ENCODE measurements at regions not wholly inside any gene's neighbourhood (a gene's known extent, or its start where the extent isn't known, plus 50 kb on each side); places are given as distances from the start of the nearest gene placed in this dataset.

DNA sequence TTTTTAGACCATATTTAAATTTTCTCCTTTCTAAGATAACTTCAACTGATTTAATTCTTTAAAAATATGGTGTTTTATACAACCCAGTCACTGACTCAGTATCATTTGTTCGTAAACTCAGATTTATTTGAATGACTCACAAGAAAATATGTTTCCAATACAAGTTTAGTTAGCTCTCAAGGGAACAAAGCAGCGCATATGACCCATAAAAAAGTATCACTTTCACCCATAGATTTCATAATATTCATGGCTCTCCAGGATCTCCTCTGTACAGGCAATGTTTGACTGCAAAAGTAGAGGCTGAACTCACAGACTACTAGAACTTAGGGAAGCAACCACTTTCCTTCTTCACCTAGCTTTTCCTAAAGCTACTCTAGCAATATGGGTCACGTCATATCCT, 405.6 kb upstream of the PCDH9 start:
- POLR2A ChIA-PET, result no interaction called here
- Mint-ChIP-seq H3K27me3 (no peaks in the 10 kb centered on the region), H3K27ac (no peak overlapping the region), H3K4me1 (no peaks in the 10 kb centered on the region), H3K36me3 (no peaks in the 10 kb centered on the region), H3K9me3 (peaks cover 2% of the 10 kb centered on the region), H3K4me3 (no peak overlapping the region)
- ATAC-seq (ENCODE audit: low read depth), result no peak
- DNase-seq, result no peak

DNA sequence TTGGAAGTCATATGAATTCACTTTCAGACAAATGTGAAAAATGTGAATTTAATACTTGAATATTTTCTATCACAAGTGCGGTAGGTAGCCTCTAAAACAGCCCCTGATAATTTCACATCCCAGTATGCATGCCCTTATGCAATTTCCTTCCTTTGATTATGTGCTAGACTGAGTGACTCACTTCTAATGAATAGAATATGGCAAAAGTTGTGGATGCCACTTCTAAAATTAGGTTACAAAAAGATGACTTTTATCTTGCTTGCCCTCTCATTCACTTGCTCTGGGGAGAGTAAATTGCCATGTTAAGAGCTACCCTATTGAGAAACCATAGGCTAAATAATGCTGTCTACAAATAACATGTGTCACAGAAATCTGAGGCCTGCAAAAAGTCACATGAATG, 402.5 kb upstream of the PCDH9 start:
- Mint-ChIP-seq H3K4me3 (no peak overlapping the region), H3K36me3 (no peaks in the 10 kb centered on the region), H3K27me3 (no peaks in the 10 kb centered on the region), H3K9me3 (no peaks in the 10 kb centered on the region), H3K4me1 (no peaks in the 10 kb centered on the region), H3K27ac (no peak overlapping the region)
- POLR2A ChIA-PET, result no interaction called here
- DNase-seq (no peak), ATAC-seq (ENCODE audit: low read depth) (no peak)

DNA sequence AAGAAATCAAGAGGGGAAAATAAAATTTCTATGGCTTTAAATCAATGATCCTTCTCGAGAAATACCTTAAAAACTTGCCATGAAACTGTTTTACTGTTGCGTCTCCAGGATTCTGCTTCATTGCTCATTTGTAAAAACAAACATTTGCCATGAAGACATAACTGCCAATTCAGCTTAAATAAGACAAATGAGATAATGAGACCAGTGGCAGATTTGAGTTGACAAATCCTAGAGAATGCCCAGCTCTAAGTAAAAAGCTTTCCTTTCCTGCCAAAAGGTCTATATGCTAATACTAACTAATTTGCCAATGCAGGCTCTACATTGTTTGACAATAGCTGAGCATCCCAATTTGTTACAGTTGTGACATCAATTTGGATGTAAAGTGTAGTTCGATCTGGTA, 400.5 kb upstream of the PCDH9 start:
- POLR2A ChIA-PET, result no interaction called here

DNA sequence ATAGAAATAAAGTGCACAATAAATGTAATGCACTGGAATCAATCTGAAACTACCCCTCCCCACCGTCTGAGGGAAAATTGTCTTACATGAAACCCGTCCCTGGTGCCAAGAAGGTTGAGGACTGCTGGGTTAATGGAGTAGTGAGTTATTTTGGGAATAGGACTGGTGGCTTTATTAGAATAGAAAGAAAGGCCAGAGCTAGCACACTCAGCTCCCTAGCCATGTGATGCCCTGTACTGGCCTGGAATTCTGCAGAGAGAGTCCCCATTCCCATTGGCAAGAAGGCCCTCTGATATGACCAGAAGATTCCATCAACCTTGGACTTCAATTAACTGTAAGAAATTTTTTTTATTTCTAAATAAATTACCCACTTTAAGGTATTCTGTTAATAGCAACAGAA, 393.5 kb upstream of the PCDH9 start:
- Mint-ChIP-seq H3K36me3 (no peaks in the 10 kb centered on the region), H3K27ac (no peak overlapping the region), H3K4me3 (no peak overlapping the region), H3K27me3 (no peaks in the 10 kb centered on the region), H3K4me1 (no peaks in the 10 kb centered on the region), H3K9me3 (peaks cover 2% of the 10 kb centered on the region)
- ATAC-seq (ENCODE audit: low read depth) (no peak), DNase-seq (no peak)
- POLR2A ChIA-PET, result no interaction called here

More for the DNA sequence above, 400.5 kb upstream of the PCDH9 start:
- H3K36me3 Mint-ChIP-seq, result no peaks in the 10 kb centered on the region
- no peak overlapping the region for H3K27ac Mint-ChIP-seq
- no peaks in the 10 kb centered on the region for H3K4me1 Mint-ChIP-seq
- no peaks in the 10 kb centered on the region for H3K27me3 Mint-ChIP-seq
- no peak for ATAC-seq (ENCODE audit: low read depth)
- H3K4me3 Mint-ChIP-seq, result no peak overlapping the region
- no peaks in the 10 kb centered on the region for H3K9me3 Mint-ChIP-seq
- no peak for DNase-seq

DNA sequence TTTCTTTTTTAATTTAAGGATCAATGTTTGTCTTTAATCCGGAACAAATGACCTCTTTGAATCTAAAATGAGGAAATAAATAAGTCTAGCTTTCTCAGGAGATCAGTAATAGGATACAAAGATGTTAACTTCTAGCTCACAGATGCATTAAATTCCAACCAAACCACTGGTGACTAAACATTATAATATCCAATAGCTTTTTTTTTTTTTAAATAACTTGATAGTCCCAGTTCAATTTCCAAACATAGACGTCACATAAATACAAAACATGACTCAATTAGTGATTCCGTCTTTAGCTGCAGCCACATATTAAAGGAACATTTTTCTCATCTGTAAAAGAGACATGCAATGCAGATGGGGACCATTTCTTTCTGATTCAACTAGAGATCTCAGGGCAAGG, 390.5 kb upstream of the PCDH9 start:
- Mint-ChIP-seq H3K36me3 (no peaks in the 10 kb centered on the region), H3K27ac (no peak overlapping the region), H3K27me3 (no peaks in the 10 kb centered on the region), H3K4me3 (no peak overlapping the region), H3K9me3 (peaks cover 2% of the 10 kb centered on the region), H3K4me1 (no peaks in the 10 kb centered on the region)
- no peak for ATAC-seq (ENCODE audit: low read depth)
- POLR2A ChIA-PET, result no interaction called here
- no peak for DNase-seq

DNA sequence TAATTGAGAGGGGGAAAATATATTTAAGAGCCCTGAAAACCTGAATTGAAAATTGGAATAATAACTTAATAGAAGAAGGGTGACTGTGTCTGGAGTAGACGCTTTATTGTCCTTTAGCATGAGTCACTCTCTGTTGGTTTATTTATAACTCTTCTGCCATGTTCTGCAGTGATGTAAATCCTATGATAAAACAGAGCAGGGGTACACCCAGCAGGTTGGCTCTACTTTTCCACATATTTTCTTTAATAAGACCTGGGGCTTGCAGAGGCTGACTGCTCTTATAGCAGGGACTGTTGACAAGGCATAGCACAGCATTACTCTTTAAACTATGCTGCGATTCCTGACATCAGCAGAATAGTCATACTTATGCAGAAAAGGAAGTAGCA, 389.9 kb upstream of the PCDH9 start:
- Mint-ChIP-seq H3K4me3 (no peak overlapping the region), H3K4me1 (no peaks in the 10 kb centered on the region), H3K27me3 (no peaks in the 10 kb centered on the region)

DNA sequence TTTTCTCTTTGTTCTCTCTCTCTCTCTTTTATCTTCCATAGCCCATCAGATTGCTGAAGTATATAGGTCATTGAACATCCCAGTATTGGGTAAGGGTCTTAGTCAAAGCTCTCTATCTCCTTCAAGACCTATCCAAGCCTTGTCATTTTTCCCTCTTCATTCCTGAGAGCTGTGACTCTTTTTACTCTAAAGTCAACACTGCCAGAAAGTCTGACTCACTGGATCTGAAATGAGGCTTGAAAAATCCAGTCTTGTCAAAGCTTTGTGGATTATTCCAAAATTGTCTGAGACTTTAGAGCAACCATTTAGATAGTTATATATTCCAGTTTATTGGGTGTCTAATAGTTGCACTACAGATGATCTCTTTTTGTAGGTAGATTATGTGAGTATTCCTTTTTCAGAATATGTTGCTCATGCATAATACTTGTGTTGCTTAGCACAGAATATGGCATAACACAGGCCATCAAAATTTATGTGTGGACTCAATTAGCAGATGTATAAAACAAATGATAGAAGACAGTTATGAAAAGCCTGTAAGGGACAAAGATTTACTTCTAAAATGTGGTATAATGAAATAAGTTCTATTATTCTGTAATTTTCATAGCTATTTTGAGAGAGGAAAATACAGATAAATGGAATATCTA, 389.3 kb upstream of the PCDH9 start:
- Mint-ChIP-seq H3K4me1 (no peaks in the 10 kb centered on the region), H3K27me3 (no peaks in the 10 kb centered on the region), H3K27ac (no peak overlapping the region), H3K9me3 (peaks cover 2% of the 10 kb centered on the region), H3K36me3 (no peaks in the 10 kb centered on the region), H3K4me3 (no peak overlapping the region)
- POLR2A ChIA-PET, result no interaction called here
- ATAC-seq (ENCODE audit: low read depth), result no peak
- DNase-seq, result no peak

More for the DNA sequence above, 389.9 kb upstream of the PCDH9 start:
- no peak overlapping the region for H3K27ac Mint-ChIP-seq
- POLR2A ChIA-PET, result no interaction called here
- H3K9me3 Mint-ChIP-seq, result peaks cover 2% of the 10 kb centered on the region
- ATAC-seq (ENCODE audit: low read depth) (no peak), DNase-seq (no peak)
- no peaks in the 10 kb centered on the region for H3K36me3 Mint-ChIP-seq

DNA sequence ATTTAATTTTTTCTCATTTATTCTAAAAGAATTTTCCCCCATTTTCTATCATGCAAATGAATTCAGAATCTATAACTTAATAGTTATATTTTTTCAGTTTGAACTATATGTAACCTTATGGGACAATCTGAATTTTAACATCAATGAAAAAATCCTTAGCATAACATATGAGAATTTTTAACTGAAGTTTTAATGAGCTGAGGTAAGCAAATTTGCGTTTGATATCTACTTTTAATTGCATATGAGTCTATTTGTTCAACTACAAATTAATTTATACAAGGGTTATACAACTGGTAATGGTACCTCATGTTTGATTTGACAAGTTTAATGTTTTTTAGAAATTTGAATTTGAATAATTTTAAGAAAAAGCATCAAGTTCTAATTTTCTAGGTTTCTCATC, 384.4 kb upstream of the PCDH9 start:
- Mint-ChIP-seq H3K4me3 (no peak overlapping the region), H3K36me3 (no peaks in the 10 kb centered on the region), H3K27ac (no peak overlapping the region)

DNA sequence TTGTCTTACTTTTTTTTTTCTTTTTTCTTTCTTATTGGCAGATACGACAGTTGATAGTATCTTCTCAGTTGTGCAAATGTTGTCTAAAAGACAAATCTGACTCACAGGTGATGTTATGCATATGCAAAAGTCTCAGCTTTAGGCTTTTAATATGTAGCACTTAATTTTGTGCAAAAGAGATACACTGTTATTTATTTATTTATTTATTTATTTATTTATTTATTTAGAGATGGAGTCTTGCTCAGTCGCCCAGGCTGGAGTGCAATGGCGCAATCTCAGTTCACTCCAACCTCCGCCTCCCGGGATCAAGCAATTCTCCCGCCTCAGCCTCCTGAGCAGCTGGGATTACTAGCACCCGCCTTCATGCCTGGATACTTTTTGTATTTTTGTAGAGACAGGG, 383.9 kb upstream of the PCDH9 start:
- H3K27me3 Mint-ChIP-seq, result no peaks in the 10 kb centered on the region
- no peaks in the 10 kb centered on the region for H3K36me3 Mint-ChIP-seq
- no peak for ATAC-seq (ENCODE audit: low read depth)
- no peak overlapping the region for H3K4me3 Mint-ChIP-seq
- no peak for DNase-seq
- peaks cover 2% of the 10 kb centered on the region for H3K9me3 Mint-ChIP-seq
- H3K27ac Mint-ChIP-seq, result no peak overlapping the region
- H3K4me1 Mint-ChIP-seq, result no peaks in the 10 kb centered on the region
- POLR2A ChIA-PET, result no interaction called here

More for the DNA sequence above, 384.4 kb upstream of the PCDH9 start:
- POLR2A ChIA-PET, result no interaction called here
- Mint-ChIP-seq H3K27me3 (no peaks in the 10 kb centered on the region), H3K9me3 (peaks cover 2% of the 10 kb centered on the region), H3K4me1 (no peaks in the 10 kb centered on the region)
- DNase-seq (no peak), ATAC-seq (ENCODE audit: low read depth) (no peak)

DNA sequence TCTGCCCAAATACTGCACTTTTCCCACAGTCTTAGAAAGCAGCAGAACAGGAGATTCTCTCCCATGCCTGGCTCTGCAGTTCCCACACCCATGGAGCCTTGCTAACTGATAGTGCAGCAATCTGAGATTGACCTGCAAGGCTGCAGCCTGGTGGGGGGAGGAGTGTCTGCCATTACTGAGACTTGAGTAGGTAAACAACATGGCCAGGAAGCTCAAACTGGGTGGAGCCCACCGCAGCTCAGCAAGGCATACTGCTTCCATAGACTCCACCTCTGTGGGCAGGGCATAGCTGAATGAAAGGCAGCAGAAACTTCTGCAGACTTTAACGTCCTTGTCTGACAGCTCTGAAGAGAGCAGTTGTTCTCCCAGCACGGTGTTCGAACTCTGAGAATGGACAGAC, 358.5 kb upstream of the PCDH9 start:
- no peak overlapping the region for H3K27ac Mint-ChIP-seq
- H3K4me3 Mint-ChIP-seq, result no peak overlapping the region
- DNase-seq (no peak), ATAC-seq (ENCODE audit: low read depth) (no peak)
- no peaks in the 10 kb centered on the region for H3K36me3 Mint-ChIP-seq
- POLR2A ChIA-PET, result no interaction called here
- H3K4me1 Mint-ChIP-seq, result no peaks in the 10 kb centered on the region
- H3K27me3 Mint-ChIP-seq, result no peaks in the 10 kb centered on the region
- peaks cover 5% of the 10 kb centered on the region for H3K9me3 Mint-ChIP-seq

DNA sequence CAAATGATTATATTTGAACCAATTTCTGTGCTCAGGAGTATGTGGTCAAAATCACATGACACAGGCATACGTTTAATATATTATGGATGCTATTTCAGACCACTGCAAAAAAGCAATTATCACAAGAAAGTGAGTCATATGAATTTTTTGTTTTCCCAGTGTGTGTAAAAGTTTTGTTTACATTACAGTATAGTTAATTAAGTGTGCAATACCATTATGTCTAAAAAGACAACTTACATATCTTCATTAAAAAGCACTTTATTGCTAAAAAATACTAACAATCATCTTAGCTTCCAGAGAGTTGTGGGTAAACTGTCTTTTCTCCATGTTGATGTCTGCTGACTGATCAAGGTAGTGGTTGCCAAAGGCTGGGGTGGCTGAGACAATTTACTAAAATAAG, 347.2 kb upstream of the PCDH9 start:
- Mint-ChIP-seq H3K4me3 (no peak overlapping the region), H3K9me3 (peaks cover 6% of the 10 kb centered on the region), H3K27me3 (no peaks in the 10 kb centered on the region), H3K4me1 (no peaks in the 10 kb centered on the region), H3K36me3 (no peaks in the 10 kb centered on the region), H3K27ac (no peak overlapping the region)
- no peak for ATAC-seq (ENCODE audit: low read depth)
- POLR2A ChIA-PET, result no interaction called here
- no peak for DNase-seq

DNA sequence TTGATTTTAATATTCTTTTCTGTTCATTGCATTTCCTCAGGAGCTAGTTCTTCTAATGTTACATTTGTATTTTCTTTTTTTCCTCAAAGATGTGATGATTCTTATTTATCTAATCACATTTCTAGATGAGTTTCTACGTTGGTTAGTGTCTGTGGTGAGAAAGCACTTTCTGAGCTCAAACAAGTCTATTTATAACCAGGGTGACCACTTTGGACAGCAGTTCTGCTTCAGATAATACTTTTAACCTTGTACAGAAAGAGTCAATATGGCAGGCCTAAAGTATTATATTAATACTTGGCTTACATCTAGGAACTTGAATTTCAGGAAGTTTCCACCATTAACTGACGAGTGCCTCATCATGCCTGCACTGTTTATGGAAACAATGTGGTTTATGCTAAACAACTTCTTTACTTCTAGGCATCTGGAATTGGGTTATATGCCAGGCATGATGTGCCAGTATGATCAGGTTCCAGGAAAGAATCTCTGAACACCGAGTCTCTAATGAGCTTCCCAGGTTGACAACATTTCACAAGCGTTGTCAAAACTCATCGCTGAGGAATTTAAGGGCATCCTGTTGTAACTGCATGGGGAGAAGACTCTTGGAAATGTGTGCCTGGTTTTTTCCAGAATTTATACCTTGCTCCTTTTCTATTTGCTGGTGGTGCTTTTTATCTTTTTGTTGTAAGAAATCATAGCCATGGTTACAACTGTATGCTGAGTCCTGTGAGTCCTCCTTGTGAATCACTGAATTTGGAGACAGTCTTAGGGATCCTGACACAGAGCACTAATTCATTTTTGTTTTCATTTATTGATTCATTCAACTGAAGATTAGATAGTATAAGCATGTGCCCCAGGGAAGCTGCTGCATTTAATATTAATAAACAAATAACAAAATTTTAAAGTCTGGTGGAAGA, 344.4 kb upstream of the PCDH9 start:
- Mint-ChIP-seq H3K36me3 (no peaks in the 10 kb centered on the region), H3K4me3 (no peak overlapping the region), H3K27ac (no peak overlapping the region), H3K9me3 (peaks cover 6% of the 10 kb centered on the region), H3K4me1 (no peaks in the 10 kb centered on the region), H3K27me3 (no peaks in the 10 kb centered on the region)
- POLR2A ChIA-PET, result no interaction called here
- no peak for ATAC-seq (ENCODE audit: low read depth)
- no peak for DNase-seq

DNA sequence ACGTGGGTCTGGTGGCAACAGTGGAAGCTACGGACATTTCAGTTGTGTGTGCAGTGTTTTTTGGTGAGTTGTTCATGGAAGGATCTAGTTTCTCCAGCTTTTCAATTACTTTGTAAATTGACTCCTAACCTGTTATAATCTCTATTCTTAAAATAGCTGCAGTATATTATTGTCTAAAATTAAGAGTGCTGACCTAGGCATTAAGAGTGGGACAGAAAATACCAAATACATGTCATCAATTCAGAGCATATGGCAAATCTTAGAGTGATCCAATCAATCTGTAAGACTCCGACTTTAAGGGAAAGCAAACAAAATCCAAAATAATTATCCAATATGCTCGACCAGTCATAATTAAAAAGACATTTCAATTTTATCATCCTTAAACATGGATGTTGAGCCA, 338.1 kb upstream of the PCDH9 start:
- Mint-ChIP-seq H3K9me3 (peaks cover under 1% of the 10 kb centered on the region), H3K27me3 (no peaks in the 10 kb centered on the region), H3K36me3 (no peaks in the 10 kb centered on the region), H3K4me1 (no peaks in the 10 kb centered on the region), H3K27ac (no peak overlapping the region), H3K4me3 (no peak overlapping the region)
- no peak for ATAC-seq (ENCODE audit: low read depth)
- POLR2A ChIA-PET, result no interaction called here
- DNase-seq, result no peak

DNA sequence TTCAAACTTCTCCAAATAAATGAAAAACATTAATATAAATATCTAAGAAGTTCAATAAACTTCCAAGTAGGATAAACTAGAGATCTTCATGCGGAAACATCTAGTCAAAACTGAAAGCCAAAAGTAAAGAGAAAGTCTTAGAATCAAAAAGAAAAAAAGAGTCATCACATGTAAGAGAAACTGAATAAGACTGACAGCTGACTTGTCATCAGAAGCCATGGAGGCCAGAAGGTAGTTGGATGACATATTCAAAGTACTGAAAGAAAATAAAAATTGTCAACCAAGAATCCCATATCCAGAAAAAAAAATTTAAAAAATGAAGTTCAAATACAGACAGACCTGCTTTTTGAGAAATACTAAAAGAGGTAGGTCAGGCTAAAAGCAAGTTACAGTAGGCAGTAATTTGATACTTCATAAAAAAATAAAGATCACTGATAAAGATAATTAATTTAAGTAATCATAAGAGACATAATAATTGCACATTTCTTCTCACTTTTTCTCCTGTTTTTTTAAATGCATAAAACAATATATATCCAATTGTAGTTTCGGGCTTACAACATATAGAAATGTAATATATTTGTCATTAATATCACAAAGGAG, 327.6 kb upstream of the PCDH9 start:
- peaks cover 8% of the 10 kb centered on the region for H3K9me3 Mint-ChIP-seq
- ATAC-seq (ENCODE audit: low read depth), result no peak
- POLR2A ChIA-PET, result no interaction called here
- no peaks in the 10 kb centered on the region for H3K27me3 Mint-ChIP-seq
- DNase-seq, result no peak
- H3K4me1 Mint-ChIP-seq, result no peaks in the 10 kb centered on the region
- no peak overlapping the region for H3K4me3 Mint-ChIP-seq
- no peaks in the 10 kb centered on the region for H3K36me3 Mint-ChIP-seq
- no peak overlapping the region for H3K27ac Mint-ChIP-seq
